ENCODE measurements at regions not wholly inside any gene's neighbourhood (a gene's known extent, or its start where the extent isn't known, plus 50 kb on each side); places are given as distances from the start of the nearest gene placed in this dataset.

- ATAC-seq = no peak
- TF ChIP-seq ZFP3 (CRISPR knock-in tag; IDR thresholded peaks at IDR 0.05) (no peak), ZNF565 (CRISPR knock-in tag; conservative IDR thresholded peaks at IDR 0.05; ENCODE audit: low read depth) (no peak), PPARA (CRISPR knock-in tag; IDR thresholded peaks at IDR 0.05; ENCODE audit: borderline replicate concordance) (no peak), SNAI2 (CRISPR knock-in tag; IDR thresholded peaks at IDR 0.05) (no peak), GLIS3 (CRISPR knock-in tag; IDR thresholded peaks at IDR 0.05) (no peak), ESRRG (CRISPR knock-in tag; IDR thresholded peaks at IDR 0.05) (no peak), CREB5 (CRISPR knock-in tag; IDR thresholded peaks at IDR 0.05; ENCODE audit: low read depth) (no peak), PATZ1 (CRISPR knock-in tag; IDR thresholded peaks at IDR 0.05; ENCODE audit: borderline replicate concordance) (no peak), TOX (CRISPR knock-in tag; IDR thresholded peaks at IDR 0.05; ENCODE audit: borderline replicate concordance) (no peak)
These were observed 129.6 kb downstream of the SLC17A6 start for GRCh38 chr11:22467741-22468140.

- ATAC-seq = no peak
- TF ChIP-seq CSRNP3 (CRISPR knock-in tag; IDR thresholded peaks at IDR 0.05) (no peak), BACH2 (CRISPR knock-in tag; IDR thresholded peaks at IDR 0.05; ENCODE audit: borderline replicate concordance) (no peak), OSR1 (CRISPR knock-in tag; IDR thresholded peaks at IDR 0.05) (no peak), POU6F1 (CRISPR knock-in tag; IDR thresholded peaks at IDR 0.05; ENCODE audit: borderline replicate concordance, low read depth) (no peak), PPARA (CRISPR knock-in tag; IDR thresholded peaks at IDR 0.05; ENCODE audit: borderline replicate concordance) (no peak), ISL1 (CRISPR knock-in tag; IDR thresholded peaks at IDR 0.05) (no peak), ZFP30 (CRISPR knock-in tag; IDR thresholded peaks at IDR 0.05) (no peak), ESRRG (CRISPR knock-in tag; IDR thresholded peaks at IDR 0.05) (no peak)
These were observed 129.1 kb downstream of the SLC17A6 start for GRCh38 chr11:22467248-22467647.

- ATAC-seq = peak; percentile 78
- TF ChIP-seq TSHZ2 (CRISPR knock-in tag; IDR thresholded peaks at IDR 0.05) (no peak), ISL1 (CRISPR knock-in tag; IDR thresholded peaks at IDR 0.05) (peak; percentile 42; the same call in 1 of the 2 replicates), ZFP30 (CRISPR knock-in tag; IDR thresholded peaks at IDR 0.05) (no peak), ESRRG (CRISPR knock-in tag; IDR thresholded peaks at IDR 0.05) (no peak), TOX (CRISPR knock-in tag; IDR thresholded peaks at IDR 0.05; ENCODE audit: borderline replicate concordance) (peak; percentile 40; the same call in 1 of the 2 replicates)
These were observed 128.6 kb downstream of the SLC17A6 start for GRCh38 chr11:22466809-22467208.

GRCh38 chr11:22466351-22466750, 128.2 kb downstream of the SLC17A6 start:
- TF ChIP-seq CSRNP3 (CRISPR knock-in tag; IDR thresholded peaks at IDR 0.05) (no peak), ZC3H10 (CRISPR knock-in tag; IDR thresholded peaks at IDR 0.05) (no peak)
- ATAC-seq = no peak

Data from SK-N-SH treated with all-trans-retinoic acid at 6 μM for 48 hours (cell line).